ENCODE measurements at regions not wholly inside any gene's neighbourhood (a gene's known extent, or its start where the extent isn't known, plus 50 kb on each side); places are given as distances from the start of the nearest gene placed in this dataset.

DNA sequence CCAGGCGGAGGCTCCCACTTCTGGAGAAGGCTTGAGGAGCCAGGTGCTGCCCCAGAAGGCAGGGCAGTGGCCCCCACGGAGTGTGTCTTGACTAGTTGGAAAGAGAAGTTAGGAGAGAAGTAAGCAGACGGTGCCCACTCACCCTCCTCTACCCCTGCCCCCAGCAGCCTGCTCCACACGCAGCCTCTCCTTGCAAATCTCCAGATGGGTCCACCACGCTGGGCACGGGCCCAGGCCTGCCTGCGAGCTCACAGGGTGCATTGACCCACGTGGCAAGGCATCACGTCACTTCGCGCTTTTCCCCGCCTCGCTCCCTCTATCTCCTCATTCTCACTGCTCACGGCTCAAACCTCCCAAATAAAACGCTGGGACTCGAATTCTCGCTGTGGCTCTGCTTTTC, 71.8 kb upstream of the RAB12 start:
- TF ChIP-seq CTCF (IDR thresholded peaks at IDR 0.05; ENCODE audit: insufficient read depth, low read length) (no peak), REST (IDR thresholded peaks at IDR 0.05; ENCODE audit: insufficient replicate concordance, low read depth) (no peak), POLR2AphosphoS5 (IDR thresholded peaks at IDR 0.05; ENCODE audit: low read depth) (no peak), GABPA (IDR thresholded peaks at IDR 0.05; ENCODE audit: low read depth) (no peak), SPI1 (IDR thresholded peaks at IDR 0.05; ENCODE audit: borderline replicate concordance, low read depth) (no peak)

Data from HL-60 (cell line).